Astrocyte (in vitro differentiated cells and primary cell): ENCODE measurements at regions not wholly inside any gene's neighbourhood (a gene's known extent, or its start where the extent isn't known, plus 50 kb on each side); places are given as distances from the start of the nearest gene placed in this dataset.
"Not testable (repeated sequence)": the region's sequence is repeated elsewhere in the genome, so short reads cannot be mapped to it uniquely, and the experiment has no call there.

Source experiments
- DNase-seq: peaks from one replicate; pipeline ENCODE4 v3.0.0-alpha.2; 2010; ENCODE audit warnings: low read depth
- FAIRE-seq: peaks from 2 replicates; lab custom pipeline; 2011; peaks lifted over from hg19 to GRCh38; lab: Jason Lieb, UNC
- H2AFZ ChIP-seq: 2 replicates; pipeline ENCODE4 v1.6.0; 2012; ENCODE audit warnings: low read depth, low read length, inconsistent platforms
- H3K27ac ChIP-seq: 2 replicates; pipeline ENCODE4 v1.5.1; 2011; ENCODE audit warnings: low read depth, low read length, inconsistent platforms
- H3K27me3 ChIP-seq: 2 replicates; pipeline ENCODE4 v1.6.0; 2011; ENCODE audit warnings: low read length, inconsistent platforms; ENCODE audit not compliant: insufficient read depth
- H3K36me3 ChIP-seq: 2 replicates; pipeline ENCODE4 v1.5.1; 2011; ENCODE audit warnings: low read length, inconsistent platforms; ENCODE audit not compliant: insufficient read depth
- H3K4me1 ChIP-seq: 2 replicates; pipeline ENCODE4 v1.5.1; 2011; ENCODE audit warnings: low read length, inconsistent platforms; ENCODE audit not compliant: insufficient read depth
- H3K4me2 ChIP-seq: 2 replicates; pipeline ENCODE4 v1.6.0; 2012; ENCODE audit warnings: low read length, inconsistent platforms
- H3K4me3 ChIP-seq: 2 replicates; pipeline ENCODE4 v1.5.1; 2011; ENCODE audit warnings: low read depth, mild to moderate bottlenecking, low read length, inconsistent platforms; ENCODE audit not compliant: insufficient read depth
- H3K79me2 ChIP-seq: 2 replicates; pipeline ENCODE4 v1.6.0; 2012; ENCODE audit warnings: mild to moderate bottlenecking, low read length, inconsistent platforms; ENCODE audit not compliant: insufficient read depth
- H3K9ac ChIP-seq: 2 replicates; pipeline ENCODE4 v1.6.0; 2012; ENCODE audit warnings: mild to moderate bottlenecking, low read length, inconsistent platforms
- H3K9me3 ChIP-seq: 2 replicates; pipeline ENCODE4 v1.5.1; 2012; ENCODE audit warnings: low read depth, mild to moderate bottlenecking, low read length, inconsistent platforms; ENCODE audit not compliant: insufficient read depth
- H4K20me1 ChIP-seq: 2 replicates; pipeline ENCODE4 v1.6.0; 2012; ENCODE audit warnings: low read length, inconsistent platforms; ENCODE audit not compliant: insufficient read depth
- H3K27ac Mint-ChIP-seq: one replicate; pipeline ENCODE4 v1.8.0; 2021; ENCODE audit warnings: mild to moderate bottlenecking, mixed read lengths; ENCODE audit not compliant: unreplicated experiment
- H3K27me3 Mint-ChIP-seq: one replicate; pipeline ENCODE4 v1.8.0; 2021; ENCODE audit warnings: low read depth, mixed read lengths; ENCODE audit not compliant: unreplicated experiment
- H3K36me3 Mint-ChIP-seq: one replicate; pipeline ENCODE4 v1.8.0; 2021; ENCODE audit warnings: low read depth, mixed read lengths; ENCODE audit not compliant: unreplicated experiment
- H3K4me1 Mint-ChIP-seq: one replicate; pipeline ENCODE4 v1.8.0; 2021; ENCODE audit warnings: low read depth, mixed read lengths; ENCODE audit not compliant: unreplicated experiment
- H3K4me3 Mint-ChIP-seq: one replicate; pipeline ENCODE4 v1.8.0; 2021; ENCODE audit warnings: mild to moderate bottlenecking, moderate library complexity, mixed read lengths; ENCODE audit not compliant: unreplicated experiment
- H3K9me3 Mint-ChIP-seq: one replicate; pipeline ENCODE4 v1.8.0; 2021; ENCODE audit warnings: mild to moderate bottlenecking, mixed read lengths; ENCODE audit not compliant: unreplicated experiment

DNA sequence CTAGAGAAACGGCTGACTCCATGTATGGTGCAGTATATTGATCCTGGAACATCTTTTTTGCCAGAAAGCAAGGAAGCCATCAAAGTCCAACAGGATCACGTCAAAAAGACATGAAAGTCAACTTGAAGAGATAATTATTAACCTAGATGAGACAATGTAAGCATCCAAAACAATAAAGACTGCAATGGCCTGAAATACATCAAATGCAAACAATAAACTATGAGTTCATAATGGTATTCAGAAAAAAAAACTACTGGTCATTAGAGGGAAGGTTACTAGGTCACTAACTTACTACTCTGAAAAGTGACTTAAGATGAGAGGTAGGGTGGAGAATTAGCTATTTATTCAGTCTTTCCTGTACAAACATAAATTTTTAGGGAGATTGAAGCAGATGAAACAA is 75.3 kb upstream of the OR4F16 start:
- H3K9me3 Mint-ChIP-seq, H2AFZ ChIP-seq, H3K4me1 ChIP-seq, DNase-seq, FAIRE-seq, H3K27ac ChIP-seq, H3K36me3 ChIP-seq, H3K27ac Mint-ChIP-seq, H3K9me3 ChIP-seq, H3K36me3 Mint-ChIP-seq, H3K27me3 Mint-ChIP-seq, H3K4me3 Mint-ChIP-seq, H3K79me2 ChIP-seq, H3K27me3 ChIP-seq, H4K20me1 ChIP-seq, H3K9ac ChIP-seq, H3K4me2 ChIP-seq, H3K4me1 Mint-ChIP-seq, H3K4me3 ChIP-seq: not testable (repeated sequence)

DNA sequence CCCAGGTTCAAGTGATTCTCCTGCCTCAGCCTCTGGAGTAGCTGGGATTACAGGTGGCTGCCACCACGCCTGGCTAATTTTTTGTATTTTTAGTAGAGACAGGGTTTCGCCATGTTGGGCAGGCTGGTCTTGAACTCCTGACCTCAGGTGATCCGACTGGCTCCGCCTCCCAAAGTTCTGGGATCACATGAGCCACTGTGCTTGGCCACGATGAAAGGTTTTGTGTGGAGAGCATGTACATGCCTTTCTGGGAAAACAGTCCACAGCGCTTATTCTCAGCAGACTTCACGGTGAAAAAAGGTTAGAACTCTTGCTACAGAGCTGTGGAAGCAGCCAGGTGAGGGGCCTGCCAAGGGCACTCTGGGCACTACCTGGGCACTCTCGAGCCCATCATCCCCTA is 85.0 kb upstream of the OR4F16 start:
- not testable (repeated sequence) for H3K9ac ChIP-seq, H2AFZ ChIP-seq, H3K36me3 ChIP-seq, H3K27ac Mint-ChIP-seq, H3K4me2 ChIP-seq, H3K4me3 Mint-ChIP-seq, H3K27me3 ChIP-seq, H3K4me1 Mint-ChIP-seq, H3K79me2 ChIP-seq, H3K9me3 Mint-ChIP-seq, H3K4me1 ChIP-seq, DNase-seq, FAIRE-seq, H3K27ac ChIP-seq, H3K9me3 ChIP-seq, H3K4me3 ChIP-seq, H3K27me3 Mint-ChIP-seq, H3K36me3 Mint-ChIP-seq, H4K20me1 ChIP-seq

DNA sequence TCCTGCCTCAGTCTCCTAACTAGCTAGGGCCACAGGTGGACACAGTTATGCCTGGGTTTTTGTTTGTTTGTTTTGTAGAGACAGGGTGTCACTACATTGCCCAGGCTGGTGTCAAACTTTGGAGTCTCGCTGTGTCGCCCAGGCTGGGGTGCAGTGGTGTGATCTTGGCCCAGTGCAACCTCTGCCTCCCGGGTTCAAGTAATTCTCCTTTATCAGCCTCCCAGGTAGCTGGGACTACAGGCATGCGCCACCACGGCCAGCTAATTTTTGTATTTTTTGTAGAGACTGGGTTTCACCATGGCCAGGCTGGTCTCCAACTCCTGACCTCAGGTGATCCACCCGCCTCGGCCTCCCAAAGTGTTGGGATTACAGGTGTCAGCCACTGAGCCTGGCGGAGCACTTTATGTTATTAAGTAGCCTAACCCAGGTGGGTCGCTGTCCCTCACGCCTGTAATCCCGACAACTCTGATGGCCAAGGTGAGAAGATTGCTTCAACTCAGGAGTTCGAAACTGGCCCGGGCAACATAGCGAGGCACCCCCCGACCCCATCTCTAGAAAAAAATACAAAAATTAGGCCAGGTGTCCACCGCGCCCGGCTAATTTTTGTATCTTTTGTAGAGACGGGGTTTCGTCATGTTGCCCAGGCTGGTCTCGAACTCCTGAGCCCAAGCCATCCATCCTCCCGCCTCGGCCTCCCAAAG is 91.2 kb upstream of the OR4F16 start:
- Histone ChIP-seq H3K4me2 (peak overlapping the region; percentile 83), H3K27ac (peak overlapping the region; percentile 88), H3K4me3 (peak overlapping the region; percentile 67), H3K9ac (peak overlapping the region; percentile 83)
- FAIRE-seq, H3K4me1 Mint-ChIP-seq, H3K79me2 ChIP-seq, H3K4me1 ChIP-seq, H3K36me3 Mint-ChIP-seq, H3K9me3 Mint-ChIP-seq, DNase-seq, H3K36me3 ChIP-seq, H3K9me3 ChIP-seq, H3K27me3 Mint-ChIP-seq, H2AFZ ChIP-seq, H4K20me1 ChIP-seq, H3K27me3 ChIP-seq: not testable (repeated sequence)
- Mint-ChIP-seq H3K27ac (peak overlapping the region; percentile 100), H3K4me3 (peak overlapping the region; percentile 97)

DNA sequence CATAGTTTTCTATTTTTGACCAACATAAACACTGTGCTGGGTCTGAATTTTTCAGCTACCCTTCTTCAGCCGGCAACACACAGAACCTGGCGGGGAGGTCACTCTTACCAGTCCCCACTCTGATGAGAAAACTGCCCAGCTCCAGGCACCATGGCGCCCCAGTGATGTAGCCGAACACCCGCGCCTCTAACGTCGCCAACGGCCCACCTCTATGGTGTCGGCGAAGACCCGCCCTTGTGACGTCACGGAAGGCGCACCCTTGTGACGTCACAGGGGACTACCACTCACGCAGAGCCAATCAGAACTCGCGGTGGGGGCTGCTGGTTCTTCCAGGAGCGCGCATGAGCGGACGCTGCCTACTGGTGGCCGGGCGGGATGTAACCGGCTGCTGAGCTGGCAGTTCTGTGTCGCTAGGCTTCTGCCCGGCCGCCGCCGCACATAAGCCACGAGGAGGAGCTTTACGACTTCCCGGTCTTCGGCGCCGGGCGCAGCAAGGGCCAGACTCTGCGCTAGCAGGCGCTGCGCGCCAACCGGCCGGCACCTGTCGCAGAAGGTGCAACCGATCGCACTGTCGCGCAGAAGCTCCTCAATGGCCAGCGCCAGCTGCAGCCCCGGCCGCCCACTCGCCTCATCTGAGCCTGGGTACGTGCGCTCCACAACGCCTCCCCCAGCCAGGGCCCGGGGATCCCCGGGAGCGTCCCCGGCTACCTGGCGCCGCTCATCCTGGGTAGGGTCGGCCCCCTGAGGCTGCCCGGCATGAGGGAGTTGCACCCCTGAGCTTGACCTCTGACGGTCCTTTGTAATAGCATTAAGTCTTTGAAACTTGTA is 92.2 kb upstream of the OR4F16 start:
- FAIRE-seq, H3K27me3 Mint-ChIP-seq, H3K36me3 Mint-ChIP-seq: not testable (repeated sequence)

DNA sequence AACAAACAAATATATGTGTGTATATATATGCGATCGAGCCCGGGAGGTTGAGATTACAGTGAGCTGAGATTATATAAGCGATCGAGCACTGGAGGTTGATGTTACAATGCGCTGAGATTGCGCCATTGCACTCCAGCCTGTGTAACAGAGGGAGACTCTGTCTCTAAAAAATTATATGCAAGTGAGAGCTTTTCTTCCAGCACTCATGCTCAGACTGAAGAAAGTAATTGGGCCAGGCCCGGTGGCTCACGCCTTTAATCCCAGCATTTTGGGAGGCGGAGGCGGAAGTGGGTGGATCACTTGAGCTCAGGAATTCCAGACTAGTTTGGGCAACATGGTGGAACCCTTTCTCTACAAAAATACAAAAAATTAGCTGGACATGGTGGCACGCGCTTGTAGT is 93.2 kb upstream of the OR4F16 start:
- not testable (repeated sequence) for DNase-seq, H3K27me3 ChIP-seq, H4K20me1 ChIP-seq, H3K9me3 Mint-ChIP-seq, H3K36me3 Mint-ChIP-seq, H3K9me3 ChIP-seq, H3K9ac ChIP-seq, H3K4me1 Mint-ChIP-seq, FAIRE-seq, H3K4me1 ChIP-seq, H3K79me2 ChIP-seq, H3K36me3 ChIP-seq, H3K27ac ChIP-seq, H3K27me3 Mint-ChIP-seq, H2AFZ ChIP-seq
- Mint-ChIP-seq H3K4me3 (peak overlapping the region; percentile 97), H3K27ac (peak overlapping the region; percentile 41)
- Histone ChIP-seq H3K4me3 (peak overlapping the region; percentile 5), H3K4me2 (peak overlapping the region; percentile 58)

More for the DNA sequence above, 92.2 kb upstream of the OR4F16 start:
- peak overlapping the region; percentile 83 for H3K4me2 ChIP-seq
- not testable (repeated sequence) for H3K4me1 ChIP-seq, H3K4me1 Mint-ChIP-seq, H3K27me3 ChIP-seq, H4K20me1 ChIP-seq, H3K36me3 ChIP-seq, H3K9me3 Mint-ChIP-seq, H3K9me3 ChIP-seq, H3K79me2 ChIP-seq
- peak overlapping the region; percentile 88 for H3K27ac ChIP-seq
- DNase-seq, result peak; percentile 95
- H3K4me3 ChIP-seq, result peak overlapping the region; percentile 67
- Mint-ChIP-seq H3K4me3 (peak overlapping the region; percentile 97), H3K27ac (peak overlapping the region; percentile 100)
- H3K9ac ChIP-seq, result peak overlapping the region; percentile 83
- peak overlapping the region; percentile 83 for H2AFZ ChIP-seq
